Activated B cell treated with CpG ODN at 0.5 μM for 24 hours (primary cell): ENCODE measurements at regions not wholly inside any gene's neighbourhood (a gene's known extent, or its start where the extent isn't known, plus 50 kb on each side); places are given as distances from the start of the nearest gene placed in this dataset.

ENCODE experiments used
- ATAC-seq: fragments of 200-7000 bp; cut with Tn5 transposase; one replicate; pipeline ENCODE4 v1.10.0; 2021; ENCODE audit warnings: low read depth, mild to moderate bottlenecking, moderate library complexity
- CTCF ChIA-PET: fragments of 350-600 bp; sonication (Branson Sonifier 250); formaldehyde crosslinking; loops from one replicate; lab custom pipeline; 2021; ENCODE audit warnings: antibody characterized with exemption; lab: Charles Lee
- POLR2A ChIA-PET: fragments of 350-600 bp; sonication (Branson Sonifier 250); formaldehyde crosslinking; loops from one replicate; lab custom pipeline; 2021; ENCODE audit warnings: antibody characterized with exemption; lab: Charles Lee
- DNase-seq: peaks from one replicate; pipeline ENCODE4 v3.0.0; 2022
- H3K27ac Mint-ChIP-seq: one replicate; pipeline ENCODE4 v1.8.0; 2020; ENCODE audit warnings: mixed read lengths
- H3K27me3 Mint-ChIP-seq: one replicate; pipeline ENCODE4 v1.8.0; 2021; ENCODE audit warnings: mixed read lengths
- H3K36me3 Mint-ChIP-seq: one replicate; pipeline ENCODE4 v1.8.0; 2021; ENCODE audit warnings: low read depth, mixed read lengths
- H3K4me1 Mint-ChIP-seq: one replicate; pipeline ENCODE4 v1.8.0; 2021; ENCODE audit warnings: mixed read lengths
- H3K4me3 Mint-ChIP-seq: one replicate; pipeline ENCODE4 v1.8.0; 2020; ENCODE audit warnings: mild to moderate bottlenecking, mixed read lengths
- H3K9me3 Mint-ChIP-seq: one replicate; pipeline ENCODE4 v1.8.0; 2020; ENCODE audit warnings: mixed read lengths
- intact Hi-C: fragments of 100-400 bp; cut with micrococcal nuclease; formaldehyde crosslinking; loops from one replicate; pipeline ENCODE4 v1.15.1; 2024
- TF ChIP-seq, protein P1 (sequence below): fragments of 200-600 bp; IDR thresholded peaks from one replicate; pipeline ENCODE4 v1.8.0; 2022; ENCODE audit warnings: antibody characterized with exemption, mild to moderate bottlenecking

GRCh38 chr6:103280417-103280816 lies 1579.3 kb downstream of the HACE1 start:
- H3K27ac Mint-ChIP-seq, result no peak overlapping the region
- TF ChIP-seq, protein P1, sequence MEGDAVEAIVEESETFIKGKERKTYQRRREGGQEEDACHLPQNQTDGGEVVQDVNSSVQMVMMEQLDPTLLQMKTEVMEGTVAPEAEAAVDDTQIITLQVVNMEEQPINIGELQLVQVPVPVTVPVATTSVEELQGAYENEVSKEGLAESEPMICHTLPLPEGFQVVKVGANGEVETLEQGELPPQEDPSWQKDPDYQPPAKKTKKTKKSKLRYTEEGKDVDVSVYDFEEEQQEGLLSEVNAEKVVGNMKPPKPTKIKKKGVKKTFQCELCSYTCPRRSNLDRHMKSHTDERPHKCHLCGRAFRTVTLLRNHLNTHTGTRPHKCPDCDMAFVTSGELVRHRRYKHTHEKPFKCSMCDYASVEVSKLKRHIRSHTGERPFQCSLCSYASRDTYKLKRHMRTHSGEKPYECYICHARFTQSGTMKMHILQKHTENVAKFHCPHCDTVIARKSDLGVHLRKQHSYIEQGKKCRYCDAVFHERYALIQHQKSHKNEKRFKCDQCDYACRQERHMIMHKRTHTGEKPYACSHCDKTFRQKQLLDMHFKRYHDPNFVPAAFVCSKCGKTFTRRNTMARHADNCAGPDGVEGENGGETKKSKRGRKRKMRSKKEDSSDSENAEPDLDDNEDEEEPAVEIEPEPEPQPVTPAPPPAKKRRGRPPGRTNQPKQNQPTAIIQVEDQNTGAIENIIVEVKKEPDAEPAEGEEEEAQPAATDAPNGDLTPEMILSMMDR, result no peak
- H3K4me3 Mint-ChIP-seq, result no peak overlapping the region
- H3K36me3 Mint-ChIP-seq, result no peaks in the 10 kb centered on the region
- no peaks in the 10 kb centered on the region for H3K4me1 Mint-ChIP-seq
- POLR2A ChIA-PET, result no interaction called here
- DNase-seq (no peak), ATAC-seq (no peak)
- H3K27me3 Mint-ChIP-seq, result no peaks in the 10 kb centered on the region
- CTCF ChIA-PET, result no interaction called here
- intact Hi-C loops, result no loop called here
- peaks cover 9% of the 10 kb centered on the region for H3K9me3 Mint-ChIP-seq

- TF ChIP-seq, protein P1, result no peak
- Mint-ChIP-seq H3K36me3 (no peaks in the 10 kb centered on the region), H3K4me3 (no peak overlapping the region), H3K27me3 (no peaks in the 10 kb centered on the region), H3K4me1 (no peaks in the 10 kb centered on the region), H3K9me3 (peaks cover 7% of the 10 kb centered on the region), H3K27ac (no peak overlapping the region)
- POLR2A ChIA-PET, result no interaction called here
- ATAC-seq (no peak), DNase-seq (no peak)
- CTCF ChIA-PET, result no interaction called here
- intact Hi-C loops, result no loop called here
Observed at GRCh38 chr6:103277936-103278335, 1581.8 kb downstream of the HACE1 start.

- Mint-ChIP-seq H3K4me1 (no peaks in the 10 kb centered on the region), H3K9me3 (no peaks in the 10 kb centered on the region), H3K36me3 (no peaks in the 10 kb centered on the region), H3K27ac (no peak overlapping the region), H3K27me3 (no peaks in the 10 kb centered on the region), H3K4me3 (no peak overlapping the region)
- ChIA-PET CTCF (no interaction called here), POLR2A (no interaction called here)
- DNase-seq (no peak), ATAC-seq (no peak)
- TF ChIP-seq, protein P1, result no peak
- intact Hi-C loops, result no loop called here
Observed at GRCh38 chr6:103273048-103273447, 1586.7 kb downstream of the HACE1 start.

DNA sequence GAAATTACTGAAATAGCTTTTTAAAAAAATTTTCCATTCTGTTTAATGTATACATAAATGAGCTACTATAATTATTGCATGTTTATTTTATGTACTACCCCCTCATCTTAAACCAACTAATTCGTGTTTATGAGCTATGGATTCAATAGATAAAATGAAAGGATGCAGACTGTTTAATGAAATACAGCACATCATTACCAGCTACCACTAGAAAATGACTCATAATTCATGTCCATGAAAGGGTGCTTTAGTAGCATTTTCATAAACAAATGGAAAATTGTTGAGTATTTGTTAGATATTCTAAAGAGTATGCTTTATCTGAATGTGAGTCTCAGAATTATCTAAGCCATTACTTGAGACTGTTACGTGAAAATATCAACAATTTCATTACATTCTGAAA lies 1590.1 kb downstream of the HACE1 start:
- CTCF ChIA-PET, result no interaction called here

DNA sequence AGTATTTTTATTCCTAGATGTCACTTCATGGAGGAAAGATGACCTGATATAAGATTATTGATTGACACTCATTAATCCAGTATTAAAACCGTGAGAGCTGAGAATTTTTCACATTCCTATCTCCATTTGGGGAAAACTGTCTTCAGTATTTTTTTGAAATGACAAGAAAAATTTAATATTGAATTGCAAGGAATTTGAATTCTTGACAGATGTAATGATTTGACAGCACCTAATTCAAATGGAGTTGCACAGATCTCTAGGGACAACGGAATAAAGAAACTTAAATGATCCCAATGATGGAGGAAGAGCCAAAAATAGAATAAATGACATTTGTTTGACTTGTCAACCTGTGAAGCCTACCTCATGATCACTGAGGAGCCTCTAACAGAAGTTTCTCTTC lies 1591.4 kb downstream of the HACE1 start:
- ChIA-PET CTCF (no interaction called here), POLR2A (no interaction called here)
- intact Hi-C loops, result no loop called here
- TF ChIP-seq, protein P1, result no peak
- DNase-seq (no peak), ATAC-seq (no peak)
- Mint-ChIP-seq H3K27me3 (no peaks in the 10 kb centered on the region), H3K4me1 (no peaks in the 10 kb centered on the region), H3K9me3 (peaks cover 9% of the 10 kb centered on the region), H3K4me3 (no peak overlapping the region), H3K27ac (no peak overlapping the region), H3K36me3 (no peaks in the 10 kb centered on the region)

More for the DNA sequence above, 1590.1 kb downstream of the HACE1 start:
- ATAC-seq (no peak), DNase-seq (no peak)
- peaks cover 4% of the 10 kb centered on the region for H3K9me3 Mint-ChIP-seq
- H3K36me3 Mint-ChIP-seq, result no peaks in the 10 kb centered on the region
- intact Hi-C loops, result no loop called here
- H3K4me1 Mint-ChIP-seq, result no peaks in the 10 kb centered on the region
- no peaks in the 10 kb centered on the region for H3K27me3 Mint-ChIP-seq
- TF ChIP-seq, protein P1, result no peak
- H3K4me3 Mint-ChIP-seq, result no peak overlapping the region
- H3K27ac Mint-ChIP-seq, result no peak overlapping the region
- POLR2A ChIA-PET, result no interaction called here
